IPS DF 6.9 (cell line): ENCODE measurements at regions not wholly inside any gene's neighbourhood (a gene's known extent, or its start where the extent isn't known, plus 50 kb on each side); places are given as distances from the start of the nearest gene placed in this dataset.

ENCODE experiments used
- DNase-seq: peaks from one replicate; pipeline ENCODE4 v3.0.0-alpha.2; 2013; ENCODE audit warnings: low read depth, low spot score
- H3K27ac ChIP-seq: one replicate; pipeline ENCODE4 v1.5.1; 2013; ENCODE audit warnings: low read length, control low read depth
- H3K27me3 ChIP-seq: 2 replicates; pipeline ENCODE4 v1.6.1; 2013; ENCODE audit warnings: mild to moderate bottlenecking, low read length; ENCODE audit not compliant: control insufficient read depth, insufficient read depth
- H3K36me3 ChIP-seq: 2 replicates; pipeline ENCODE4 v1.6.1; 2013; ENCODE audit warnings: low read length; ENCODE audit not compliant: control insufficient read depth, insufficient read depth
- H3K4me1 ChIP-seq: 2 replicates; pipeline ENCODE4 v1.6.1; 2013; ENCODE audit warnings: low read length; ENCODE audit not compliant: control insufficient read depth, insufficient read depth
- H3K4me3 ChIP-seq: 2 replicates; pipeline ENCODE4 v1.5.1; 2013; ENCODE audit warnings: mild to moderate bottlenecking, low read length
- H3K9me3 ChIP-seq: 2 replicates; pipeline ENCODE4 v1.6.1; 2013; ENCODE audit warnings: low read length, inconsistent platforms; ENCODE audit not compliant: control insufficient read depth, insufficient read depth
- WGBS: extraction: QIAGEN DNeasy Blood & Tissue Kit; methylation state at CpG from one replicate; pipeline ENCODE4 v1.1.7; 2013; ENCODE audit warnings: mixed read lengths, missing lambda C conversion rate; ENCODE audit not compliant: insufficient read length, insufficient coverage; 5-methylcytosine and 5-hydroxymethylcytosine counted together

DNA sequence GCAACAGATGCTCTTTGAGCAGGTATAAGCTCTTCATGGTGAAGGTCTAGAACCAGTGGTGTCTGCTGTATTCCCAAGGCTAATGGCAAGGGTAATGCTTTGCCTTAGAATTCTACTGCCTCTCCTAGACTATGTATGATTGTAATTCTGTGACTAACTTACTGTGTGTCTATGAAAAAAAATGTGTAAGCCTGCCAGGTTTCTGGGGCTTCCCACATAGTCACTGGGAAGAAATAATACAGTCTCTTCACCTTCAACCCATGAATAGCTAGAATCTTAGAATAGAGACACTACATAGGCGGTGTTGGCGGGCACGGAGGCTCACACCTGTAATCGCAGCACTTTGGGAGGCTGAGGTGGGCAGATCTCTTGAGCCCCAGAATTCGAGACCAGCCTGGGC, 84.1 kb downstream of the C11orf91 start:
- H3K4me1 ChIP-seq, result no peaks in the 10 kb centered on the region
- H3K9me3 ChIP-seq, result no peaks in the 10 kb centered on the region
- no peaks in the 10 kb centered on the region for H3K27me3 ChIP-seq
- no peak overlapping the region for H3K27ac ChIP-seq
- H3K36me3 ChIP-seq, result no peaks in the 10 kb centered on the region
- WGBS, result no CpG with 5 or more reads among the region's 5 CpGs
- H3K4me3 ChIP-seq, result no peak overlapping the region
- DNase-seq, result no peak

DNA sequence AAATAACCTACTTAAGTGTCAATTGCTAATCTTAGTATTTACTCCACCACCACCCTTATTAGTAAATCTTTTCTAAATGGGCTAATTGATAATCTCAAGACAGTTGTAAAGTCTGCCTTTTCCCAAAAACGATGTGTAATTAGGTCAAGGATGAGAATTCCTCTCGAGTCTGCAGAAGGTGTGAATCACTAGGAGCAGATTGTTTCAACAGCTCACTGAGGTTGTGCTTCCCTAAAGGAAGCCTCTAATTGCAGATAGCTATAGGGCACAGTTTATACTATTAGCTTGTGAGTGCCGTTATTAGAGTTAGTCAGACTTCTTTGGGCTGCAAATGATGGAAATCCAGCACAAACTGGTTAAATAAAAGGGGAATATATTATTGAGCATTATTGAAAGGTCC, 84.9 kb downstream of the C11orf91 start:
- Histone ChIP-seq H3K36me3 (no peaks in the 10 kb centered on the region), H3K4me3 (no peak overlapping the region), H3K27ac (no peak overlapping the region), H3K4me1 (no peaks in the 10 kb centered on the region), H3K9me3 (no peaks in the 10 kb centered on the region), H3K27me3 (no peaks in the 10 kb centered on the region)
- WGBS, result no CpG with 5 or more reads among the region's 3 CpGs
- no peak for DNase-seq

DNA sequence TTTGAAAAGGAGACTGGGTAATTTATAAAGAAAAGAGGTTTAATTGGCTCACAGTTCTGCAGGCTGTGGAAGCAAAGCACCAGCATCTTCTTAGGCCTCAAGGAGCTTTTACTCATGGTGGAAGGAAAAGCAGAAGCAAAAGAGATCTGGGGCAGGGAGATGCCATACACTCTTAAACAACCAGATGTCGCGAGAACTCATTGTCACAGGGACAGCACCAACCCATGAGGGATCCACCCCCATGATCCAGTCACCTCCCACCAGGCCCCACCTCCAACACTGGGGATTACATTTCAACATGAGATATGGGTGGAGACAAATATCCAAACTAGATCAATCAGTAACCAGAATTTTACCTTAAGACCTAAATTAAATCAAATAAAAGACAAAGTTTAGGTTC, 87.2 kb downstream of the C11orf91 start:
- Histone ChIP-seq H3K9me3 (no peaks in the 10 kb centered on the region), H3K4me1 (no peaks in the 10 kb centered on the region), H3K4me3 (no peak overlapping the region), H3K27me3 (no peaks in the 10 kb centered on the region), H3K27ac (no peak overlapping the region), H3K36me3 (no peaks in the 10 kb centered on the region)
- WGBS, result no CpG with 5 or more reads among the region's 2 CpGs
- no peak for DNase-seq

DNA sequence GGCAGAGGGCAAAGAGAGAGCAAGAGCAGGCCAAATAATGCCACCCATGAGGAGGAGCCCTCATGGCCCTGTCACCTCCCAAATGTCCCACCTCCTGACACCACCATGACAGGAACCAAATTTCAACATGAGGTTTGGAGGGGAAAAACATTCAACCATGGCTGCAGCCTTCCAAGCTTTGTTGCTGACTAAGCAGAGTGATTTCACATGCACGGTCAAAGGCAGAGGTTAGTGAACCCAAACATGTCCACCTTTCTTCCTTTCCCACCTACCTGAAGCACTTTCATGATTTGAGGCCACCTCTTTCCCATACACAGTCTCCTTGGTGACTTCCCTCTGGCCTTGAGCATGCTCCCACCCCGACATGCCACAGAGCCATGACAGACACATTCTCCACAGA, 89.7 kb downstream of the C11orf91 start:
- no peak overlapping the region for H3K4me3 ChIP-seq
- no peak overlapping the region for H3K27ac ChIP-seq
- no peaks in the 10 kb centered on the region for H3K36me3 ChIP-seq
- no peaks in the 10 kb centered on the region for H3K4me1 ChIP-seq
- no peaks in the 10 kb centered on the region for H3K27me3 ChIP-seq
- WGBS, result no CpG with 5 or more reads among the region's 2 CpGs
- no peak for DNase-seq
- H3K9me3 ChIP-seq, result no peaks in the 10 kb centered on the region

DNA sequence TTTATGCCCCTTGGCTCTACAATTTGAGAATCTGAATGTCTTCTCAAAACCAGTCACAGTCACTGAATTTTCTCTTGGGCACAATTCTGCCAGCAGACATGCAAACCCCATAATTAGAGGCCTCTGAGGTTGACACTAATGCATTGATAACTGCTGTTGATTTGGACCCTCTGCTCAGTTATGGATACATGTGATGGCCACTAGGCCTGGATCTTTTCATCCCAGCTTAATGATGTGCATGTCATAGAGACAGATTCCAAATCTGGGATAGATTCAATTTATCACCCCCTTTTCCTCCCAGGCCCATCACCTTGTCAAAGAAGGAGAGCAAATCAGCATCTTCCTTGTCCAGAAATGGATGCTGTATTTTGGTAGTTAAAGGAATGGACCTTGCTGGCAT, 92.2 kb downstream of the C11orf91 start:
- no peaks in the 10 kb centered on the region for H3K4me1 ChIP-seq
- H3K9me3 ChIP-seq, result no peaks in the 10 kb centered on the region
- no peaks in the 10 kb centered on the region for H3K36me3 ChIP-seq
- H3K4me3 ChIP-seq, result no peak overlapping the region
- H3K27ac ChIP-seq, result no peak overlapping the region
- no peaks in the 10 kb centered on the region for H3K27me3 ChIP-seq
- no peak for DNase-seq

DNA sequence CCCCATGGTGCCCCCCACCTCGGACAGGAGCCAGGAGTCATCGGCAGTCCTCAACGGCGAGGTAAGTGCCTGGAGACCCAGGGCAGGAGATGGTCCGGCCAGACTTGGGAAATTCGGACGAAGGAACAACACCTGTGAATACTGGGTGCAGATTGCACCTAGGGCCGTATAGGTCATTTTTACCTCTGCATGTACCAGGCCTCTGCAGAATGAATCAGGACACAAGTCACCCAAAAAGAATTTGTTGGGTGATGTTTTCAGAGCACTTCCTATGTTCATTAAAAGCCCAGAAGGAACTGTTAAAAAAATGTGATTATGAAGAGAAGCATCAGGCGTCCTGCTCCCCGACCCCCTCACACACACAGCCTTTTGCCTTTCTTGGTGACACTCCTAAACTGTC, 93.9 kb downstream of the C11orf91 start:
- Histone ChIP-seq H3K9me3 (no peaks in the 10 kb centered on the region), H3K36me3 (no peaks in the 10 kb centered on the region), H3K27ac (no peak overlapping the region), H3K4me3 (no peak overlapping the region), H3K4me1 (no peaks in the 10 kb centered on the region), H3K27me3 (no peaks in the 10 kb centered on the region)
- DNase-seq, result no peak
- no CpG with 5 or more reads among the region's 10 CpGs for WGBS

DNA sequence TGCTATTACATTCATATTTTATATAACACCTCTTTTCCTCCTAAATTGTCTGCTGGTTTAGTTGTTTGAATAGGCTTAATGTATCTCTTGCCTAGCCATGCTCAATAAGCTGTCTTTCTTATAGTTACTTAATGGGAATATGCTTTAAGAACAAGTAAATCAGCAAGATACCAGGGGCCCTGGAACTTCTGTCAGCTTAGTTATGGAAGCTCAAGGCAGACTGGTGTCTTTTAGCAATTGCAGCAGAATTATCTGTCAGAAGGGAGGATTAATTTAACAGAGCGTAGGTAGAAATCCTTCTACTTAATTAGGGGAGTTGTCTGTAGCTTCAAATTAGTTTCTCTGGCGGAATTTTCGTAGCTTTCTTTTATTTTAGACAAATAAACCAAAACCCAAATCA, 94.9 kb downstream of the C11orf91 start:
- no peak overlapping the region for H3K27ac ChIP-seq
- no peak overlapping the region for H3K4me3 ChIP-seq
- H3K27me3 ChIP-seq, result no peaks in the 10 kb centered on the region
- no peaks in the 10 kb centered on the region for H3K9me3 ChIP-seq
- no peaks in the 10 kb centered on the region for H3K36me3 ChIP-seq
- DNase-seq, result no peak
- WGBS, result no CpG with 5 or more reads among the region's 3 CpGs
- H3K4me1 ChIP-seq, result no peaks in the 10 kb centered on the region

DNA sequence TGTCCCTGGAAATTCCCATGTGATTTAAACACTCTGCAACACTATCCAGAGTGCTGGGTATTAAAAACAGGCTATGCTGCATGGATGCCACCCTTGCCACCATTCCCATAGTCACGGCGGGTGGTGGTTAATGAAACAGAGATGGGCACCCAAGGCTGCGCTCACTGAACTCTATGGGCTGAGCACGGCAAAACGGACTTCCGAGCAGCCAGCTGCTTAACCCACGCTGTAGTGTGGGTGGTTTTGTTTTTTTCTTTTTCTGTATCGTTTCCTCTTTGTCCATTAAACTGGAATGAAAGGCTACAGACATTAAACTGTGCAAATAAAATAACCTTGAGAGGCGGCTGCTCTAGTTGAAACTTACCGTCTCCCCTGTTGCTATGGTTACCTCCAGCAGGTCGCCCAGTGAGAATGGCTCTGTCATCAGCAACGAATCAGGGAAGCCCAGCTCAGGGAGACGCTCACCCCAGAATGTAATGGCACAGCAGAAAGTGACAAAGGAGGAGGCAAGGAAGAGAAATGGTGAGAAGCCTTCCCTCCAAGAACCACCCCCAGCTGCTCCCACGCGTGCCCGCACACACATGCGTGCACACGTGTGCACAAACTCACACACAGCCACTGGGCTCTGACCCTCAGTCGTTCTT, 102.1 kb downstream of the C11orf91 start:
- H3K4me3 ChIP-seq, result no peak overlapping the region
- no CpG with 5 or more reads among the region's 19 CpGs for WGBS
- DNase-seq, result no peak
- H3K27me3 ChIP-seq, result no peaks in the 10 kb centered on the region
- no peak overlapping the region for H3K27ac ChIP-seq
- no peaks in the 10 kb centered on the region; the same call in 1 of the 2 replicates for H3K9me3 ChIP-seq
- no peaks in the 10 kb centered on the region; the same call in 1 of the 2 replicates for H3K36me3 ChIP-seq
- H3K4me1 ChIP-seq, result no peaks in the 10 kb centered on the region

DNA sequence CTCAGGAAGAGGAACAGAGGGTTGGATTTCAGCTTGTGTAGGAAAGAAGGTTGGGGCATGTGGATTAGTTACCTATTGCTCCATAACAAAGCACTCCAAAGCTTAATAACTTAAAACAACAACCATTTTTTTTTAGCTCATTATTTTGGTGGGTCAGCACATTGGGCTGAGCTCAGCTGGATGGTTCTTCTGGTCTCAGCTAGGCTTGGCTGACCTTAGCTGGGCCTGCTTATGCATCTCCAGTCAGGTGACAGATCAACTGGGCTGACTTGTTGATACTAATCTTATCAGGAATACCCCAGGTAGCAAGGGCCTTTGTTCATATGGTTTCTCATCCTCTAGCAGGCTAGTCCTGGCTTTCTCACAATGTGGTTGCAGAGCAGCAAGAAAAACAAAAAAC, 106.4 kb downstream of the C11orf91 start:
- no peak for DNase-seq
- no peaks in the 10 kb centered on the region for H3K4me1 ChIP-seq
- H3K27ac ChIP-seq, result no peak overlapping the region
- H3K4me3 ChIP-seq, result no peak overlapping the region
- no peaks in the 10 kb centered on the region; the same call in 1 of the 2 replicates for H3K36me3 ChIP-seq
- H3K9me3 ChIP-seq, result no peaks in the 10 kb centered on the region
- H3K27me3 ChIP-seq, result no peaks in the 10 kb centered on the region

DNA sequence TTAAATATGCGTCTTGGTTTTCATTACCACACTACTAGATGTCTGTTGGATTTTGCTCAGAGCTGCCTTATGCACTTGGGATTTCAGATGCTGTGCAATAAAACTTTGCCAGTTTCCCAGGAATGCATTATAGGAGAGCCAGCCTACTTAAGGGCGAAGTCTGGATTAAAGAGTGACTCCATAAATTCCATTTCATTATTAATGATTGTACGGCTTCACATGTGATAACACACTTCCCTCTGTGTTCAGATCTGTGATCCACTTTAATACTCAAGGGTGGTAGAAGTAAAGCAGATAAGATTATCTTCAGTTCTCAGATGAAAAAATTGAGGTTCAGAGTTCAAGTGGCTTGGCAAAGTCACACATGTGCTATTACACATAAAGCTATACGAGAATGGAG, 110.2 kb downstream of the C11orf91 start:
- Histone ChIP-seq H3K4me3 (no peak overlapping the region), H3K27me3 (no peaks in the 10 kb centered on the region), H3K4me1 (no peaks in the 10 kb centered on the region), H3K27ac (no peak overlapping the region), H3K9me3 (no peaks in the 10 kb centered on the region), H3K36me3 (no peaks in the 10 kb centered on the region; the same call in 1 of the 2 replicates)
- no peak for DNase-seq
- WGBS, result no CpG with 5 or more reads among the region's 4 CpGs

DNA sequence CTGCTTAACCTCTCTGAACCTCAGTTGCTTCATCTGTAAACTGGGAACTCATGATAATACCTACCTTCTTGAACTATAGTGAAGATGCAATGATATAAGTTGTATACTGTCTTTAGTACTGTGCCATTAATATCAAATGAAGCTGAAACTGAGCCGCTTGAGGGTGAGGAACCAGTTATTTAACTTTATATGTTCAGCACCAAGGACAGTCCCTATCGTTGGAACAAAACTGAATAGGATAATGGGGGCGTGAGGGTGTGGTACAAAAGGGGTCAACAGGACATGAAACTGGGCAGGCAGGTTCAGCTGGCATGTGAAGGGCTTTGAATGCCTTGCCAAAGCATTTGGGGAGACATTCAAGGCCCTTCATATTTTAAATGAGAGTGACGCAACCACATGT, 112.6 kb downstream of the C11orf91 start:
- no peak for DNase-seq
- Histone ChIP-seq H3K27me3 (no peaks in the 10 kb centered on the region), H3K9me3 (no peaks in the 10 kb centered on the region), H3K4me1 (no peaks in the 10 kb centered on the region), H3K27ac (no peak overlapping the region), H3K4me3 (no peak overlapping the region), H3K36me3 (no peaks in the 10 kb centered on the region)
- no CpG with 5 or more reads among the region's 4 CpGs for WGBS
